Endodermal cell (in vitro differentiated cells): ENCODE measurements at regions not wholly inside any gene's neighbourhood (a gene's known extent, or its start where the extent isn't known, plus 50 kb on each side); places are given as distances from the start of the nearest gene placed in this dataset.

ENCODE experiments used
- DNase-seq: peaks from one replicate; pipeline ENCODE4 v3.0.0-alpha.2; 2017
- H3K27ac ChIP-seq: 2 replicates; pipeline ENCODE4 v1.5.1; 2013; ENCODE audit warnings: mild to moderate bottlenecking, low read depth, low read length, moderate library complexity
- H3K27me3 ChIP-seq: 2 replicates; pipeline ENCODE4 v1.6.1; 2013; ENCODE audit warnings: mild to moderate bottlenecking, low read length, moderate library complexity; ENCODE audit not compliant: insufficient read depth, control insufficient read depth, poor library complexity, severe bottlenecking
- H3K36me3 ChIP-seq: 2 replicates; pipeline ENCODE4 v1.7.0; 2013; ENCODE audit warnings: mild to moderate bottlenecking, low read length, moderate library complexity; ENCODE audit not compliant: control insufficient read depth, insufficient read depth
- H3K4me1 ChIP-seq: one replicate; pipeline ENCODE4 v1.7.0; 2013; ENCODE audit warnings: low read length; ENCODE audit not compliant: control insufficient read depth, insufficient read depth
- H3K4me3 ChIP-seq: 2 replicates; pipeline ENCODE4 v1.5.1; 2013; ENCODE audit warnings: mild to moderate bottlenecking, low read length, moderate library complexity
- H3K9ac ChIP-seq: 2 replicates; pipeline ENCODE4 v1.6.1; 2013; ENCODE audit warnings: mild to moderate bottlenecking, low read length, moderate library complexity; ENCODE audit not compliant: poor library complexity, severe bottlenecking; ENCODE audit errors: extremely low read depth
- H3K9me3 ChIP-seq: 2 replicates; pipeline ENCODE4 v1.6.1; 2013; ENCODE audit warnings: mild to moderate bottlenecking, low read length, moderate library complexity; ENCODE audit not compliant: control insufficient read depth
- H3K27ac Mint-ChIP-seq: 2 replicates; pipeline ENCODE4 v1.8.0; 2020; ENCODE audit warnings: mixed read lengths
- H3K27me3 Mint-ChIP-seq: 2 replicates; pipeline ENCODE4 v1.8.0; 2021; ENCODE audit warnings: mild to moderate bottlenecking, mixed read lengths; ENCODE audit not compliant: insufficient read depth
- H3K36me3 Mint-ChIP-seq: 2 replicates; pipeline ENCODE4 v1.8.0; 2020; ENCODE audit warnings: low read depth, mixed read lengths
- H3K4me1 Mint-ChIP-seq: 2 replicates; pipeline ENCODE4 v1.8.0; 2020; ENCODE audit warnings: mixed read lengths
- H3K4me3 Mint-ChIP-seq: 2 replicates; pipeline ENCODE4 v1.8.0; 2020; ENCODE audit warnings: mild to moderate bottlenecking, moderate library complexity, mixed read lengths
- H3K9me3 Mint-ChIP-seq: 2 replicates; pipeline ENCODE4 v1.8.0; 2020; ENCODE audit warnings: mild to moderate bottlenecking, mixed read lengths
- WGBS, 2 experiments: methylation state at CpG; one replicate each; pipeline versions ENCODE4 v1.1.5 to v1.1.7; 2013; ENCODE audit warnings: missing lambda C conversion rate in 2 of 2, mixed read lengths in 1 of 2; ENCODE audit not compliant: insufficient coverage in 1 of 2, insufficient read length in 1 of 2; 5-methylcytosine and 5-hydroxymethylcytosine counted together
- TF ChIP-seq, protein P1 (sequence below): fragments of 200-600 bp; sonication (generic); conservative IDR thresholded peaks from 2 replicates; pipeline ENCODE4 v1.5.0; 2021; ENCODE audit warnings: antibody characterized with exemption, mild to moderate bottlenecking

- Histone ChIP-seq H3K9me3 (no peaks in the 10 kb centered on the region), H3K4me3 (no peak overlapping the region), H3K27me3 (no peaks in the 10 kb centered on the region), H3K9ac (no peak overlapping the region), H3K4me1 (no peaks in the 10 kb centered on the region), H3K36me3 (no peaks in the 10 kb centered on the region), H3K27ac (no peak overlapping the region)
- no peaks in the 10 kb centered on the region for H3K36me3 Mint-ChIP-seq
- peaks cover 46% of the 10 kb centered on the region for H3K27me3 Mint-ChIP-seq
- H3K27ac Mint-ChIP-seq = no peak overlapping the region
- peaks cover 7% of the 10 kb centered on the region for H3K4me1 Mint-ChIP-seq
- H3K4me3 Mint-ChIP-seq = no peak overlapping the region
- TF ChIP-seq, protein P1, sequence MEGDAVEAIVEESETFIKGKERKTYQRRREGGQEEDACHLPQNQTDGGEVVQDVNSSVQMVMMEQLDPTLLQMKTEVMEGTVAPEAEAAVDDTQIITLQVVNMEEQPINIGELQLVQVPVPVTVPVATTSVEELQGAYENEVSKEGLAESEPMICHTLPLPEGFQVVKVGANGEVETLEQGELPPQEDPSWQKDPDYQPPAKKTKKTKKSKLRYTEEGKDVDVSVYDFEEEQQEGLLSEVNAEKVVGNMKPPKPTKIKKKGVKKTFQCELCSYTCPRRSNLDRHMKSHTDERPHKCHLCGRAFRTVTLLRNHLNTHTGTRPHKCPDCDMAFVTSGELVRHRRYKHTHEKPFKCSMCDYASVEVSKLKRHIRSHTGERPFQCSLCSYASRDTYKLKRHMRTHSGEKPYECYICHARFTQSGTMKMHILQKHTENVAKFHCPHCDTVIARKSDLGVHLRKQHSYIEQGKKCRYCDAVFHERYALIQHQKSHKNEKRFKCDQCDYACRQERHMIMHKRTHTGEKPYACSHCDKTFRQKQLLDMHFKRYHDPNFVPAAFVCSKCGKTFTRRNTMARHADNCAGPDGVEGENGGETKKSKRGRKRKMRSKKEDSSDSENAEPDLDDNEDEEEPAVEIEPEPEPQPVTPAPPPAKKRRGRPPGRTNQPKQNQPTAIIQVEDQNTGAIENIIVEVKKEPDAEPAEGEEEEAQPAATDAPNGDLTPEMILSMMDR = no peak
- H3K9me3 Mint-ChIP-seq = no peaks in the 10 kb centered on the region
- 96 to 97% methylated on average over 4 to 8 of the region's 11 CpGs for WGBS, 2 experiments
- DNase-seq = no peak
These were observed 260.5 kb upstream of the TLE3 start for GRCh38 chr15:70358011-70358819.

DNA sequence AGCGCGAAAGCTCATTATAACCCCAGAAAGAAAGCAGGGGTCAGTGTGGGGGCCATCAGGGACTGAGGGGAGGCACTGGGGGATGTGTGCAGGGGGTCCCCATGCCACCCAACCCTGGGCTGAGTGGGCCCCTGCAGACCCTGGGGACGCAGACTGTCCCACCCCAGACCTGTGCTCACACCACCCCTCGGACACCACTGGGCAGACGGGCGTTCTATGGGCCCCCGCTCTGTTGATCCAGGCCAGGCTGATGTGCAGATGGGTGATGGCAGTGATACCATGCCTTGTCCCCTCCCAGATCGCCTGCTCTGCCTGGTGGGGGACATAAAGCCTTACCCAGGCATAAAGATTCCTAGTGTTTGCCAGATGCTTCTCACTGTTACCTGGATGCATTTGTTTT is 259.7 kb upstream of the TLE3 start:
- Mint-ChIP-seq H3K4me3 (no peak overlapping the region), H3K27me3 (peaks cover 53% of the 10 kb centered on the region), H3K4me1 (peaks cover 7% of the 10 kb centered on the region), H3K9me3 (no peaks in the 10 kb centered on the region), H3K27ac (no peak overlapping the region), H3K36me3 (no peaks in the 10 kb centered on the region)
- no peaks in the 10 kb centered on the region for H3K4me1 ChIP-seq
- no peak overlapping the region for H3K4me3 ChIP-seq
- no peaks in the 10 kb centered on the region for H3K27me3 ChIP-seq
- TF ChIP-seq, protein P1 = no peak
- H3K36me3 ChIP-seq = no peaks in the 10 kb centered on the region
- no peaks in the 10 kb centered on the region for H3K9me3 ChIP-seq
- 95 to 100% methylated on average over 3 to 8 of the region's 8 CpGs for WGBS, 2 experiments
- no peak for DNase-seq
- no peak overlapping the region for H3K9ac ChIP-seq
- no peak overlapping the region for H3K27ac ChIP-seq

DNA sequence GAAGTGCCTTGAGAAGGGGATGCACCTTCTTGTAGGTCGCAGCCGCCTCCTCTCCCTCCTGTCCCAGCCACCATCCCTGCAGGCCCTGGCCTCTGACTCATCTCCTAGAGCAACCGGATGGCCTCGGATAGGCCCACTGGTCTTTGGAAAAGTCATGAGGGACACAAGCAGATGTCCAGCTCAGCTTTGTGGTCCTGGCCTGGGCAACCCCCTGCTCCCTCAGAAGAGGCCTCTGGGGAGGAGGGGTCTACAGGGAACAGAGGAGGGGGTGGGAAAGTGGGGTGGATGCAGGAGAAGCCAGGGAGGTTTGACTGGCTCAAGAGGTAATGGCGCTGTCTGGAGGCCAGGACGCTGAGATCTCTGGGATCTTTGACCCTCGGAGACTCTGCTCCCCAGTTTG is 259.2 kb upstream of the TLE3 start:
- Mint-ChIP-seq H3K4me3 (no peak overlapping the region), H3K9me3 (no peaks in the 10 kb centered on the region), H3K4me1 (peaks cover 7% of the 10 kb centered on the region), H3K36me3 (no peaks in the 10 kb centered on the region), H3K27me3 (peaks cover 59% of the 10 kb centered on the region), H3K27ac (no peak overlapping the region)
- WGBS, 2 experiments = 90% methylated on average over 3 to 7 of the region's 7 CpGs
- no peak overlapping the region for H3K27ac ChIP-seq
- no peaks in the 10 kb centered on the region for H3K9me3 ChIP-seq
- no peaks in the 10 kb centered on the region for H3K4me1 ChIP-seq
- no peaks in the 10 kb centered on the region for H3K36me3 ChIP-seq
- TF ChIP-seq, protein P1 = no peak
- H3K27me3 ChIP-seq = no peaks in the 10 kb centered on the region
- no peak overlapping the region for H3K4me3 ChIP-seq
- peak; percentile 42 for DNase-seq
- H3K9ac ChIP-seq = no peak overlapping the region
